ENCODE measurements at regions not wholly inside any gene's neighbourhood (a gene's known extent, or its start where the extent isn't known, plus 50 kb on each side); places are given as distances from the start of the nearest gene placed in this dataset.

- TF ChIP-seq CEBPZ (IDR thresholded peaks at IDR 0.05; ENCODE audit: low read depth, low read length) (no peak), FOXK2 (IDR thresholded peaks at IDR 0.05) (no peak), MEF2B (IDR thresholded peaks at IDR 0.05; ENCODE audit: partially characterized antibody, poor library complexity, severe bottlenecking) (no peak)
Observed at GRCh38 chr7:91579837-91580236, 300.7 kb downstream of the MTERF1 start (continued).

- H3K9ac ChIP-seq (ENCODE audit: control insufficient read depth, insufficient read depth, low read length) = no peak overlapping the region
- ChIA-PET SMC1A (ENCODE audit: uncharacterized antibody, unreplicated experiment) (no interaction called here), POLR2A (no interaction called here), CTCF (no interaction called here), RAD21 (ENCODE audit: unreplicated experiment) (no interaction called here)
- no peak overlapping the region for H2AFZ ChIP-seq (ENCODE audit: control insufficient read depth, low read depth, low read length)
- intact Hi-C loops (cut with micrococcal nuclease; ENCODE audit: unreplicated experiment) (no loop called here), in situ Hi-C loops (cut with MboI) (no loop called here)
- H3K79me2 ChIP-seq (ENCODE audit: control insufficient read depth, insufficient read depth, low read length) = no peaks in the 10 kb centered on the region
- no peaks in the 10 kb centered on the region for H3K27me3 ChIP-seq (replicated peaks in 1 of 2; ENCODE audit: control insufficient read depth in 2 of 2, insufficient read depth in 2 of 2, low read length in 1 of 2)
- ATAC-seq (no peak), DNase-seq (ENCODE audit: low read depth, low spot score) (no peak), FAIRE-seq (no peak)
- H3K36me3 ChIP-seq (ENCODE audit: control insufficient read depth in 2 of 2, insufficient read depth in 2 of 2, low read length in 1 of 2) = no peaks in the 10 kb centered on the region
- WGBS (ENCODE audit: insufficient coverage, insufficient replicate concordance, low lambda C conversion rate, missing lambda C conversion rate) = 76% methylated on average over 15 of the region's 15 CpGs
- no peaks in the 10 kb centered on the region for H3K4me1 ChIP-seq (ENCODE audit: control insufficient read depth, insufficient read depth, low read length)
- H3K27ac ChIP-seq (ENCODE audit: control insufficient read depth, insufficient read depth) = no peak overlapping the region
- no peaks in the 10 kb centered on the region for H3K9me3 ChIP-seq (replicated peaks; ENCODE audit: control insufficient read depth, insufficient read depth, low read length)
- BruUV-seq (replicated peaks) = no TSS peak
- no peaks in the 10 kb centered on the region for H4K20me1 ChIP-seq (ENCODE audit: control insufficient read depth, insufficient read depth)
- no peak overlapping the region for H3K4me2 ChIP-seq (ENCODE audit: control insufficient read depth, insufficient read depth)
- H3K4me3 ChIP-seq = no peak overlapping the region
- TF ChIP-seq ETV6 (conservative IDR thresholded peaks at IDR 0.05 in 1 of 2, IDR thresholded peaks at IDR 0.05 in 1 of 2; ENCODE audit: borderline replicate concordance in 1 of 2, low read depth in 1 of 2) (no peak), IRF3 (IDR thresholded peaks at IDR 0.05) (no peak), SPI1 (IDR thresholded peaks at IDR 0.05; ENCODE audit: borderline replicate concordance, insufficient read depth, low read depth, low read length) (no peak), KAT2A (conservative IDR thresholded peaks at IDR 0.05; ENCODE audit: control insufficient read depth, low read depth, low read length) (no peak), ATF2 (IDR thresholded peaks at IDR 0.05; ENCODE audit: low read length) (no peak), POLR2A (IDR thresholded peaks at IDR 0.05; ENCODE audit: low read depth, low read length) (no peak), SUZ12 (IDR thresholded peaks at IDR 0.05; ENCODE audit: unreplicated experiment) (no peak), ZBTB11 (CRISPR knock-in tag; IDR thresholded peaks at IDR 0.05) (no peak), EGR1 (IDR thresholded peaks at IDR 0.05; ENCODE audit: borderline replicate concordance in 1 of 2, low read depth in 2 of 2, low read length in 2 of 2) (no peak)
Observed at GRCh38 chr7:91582799-91583477, 297.6 kb downstream of the MTERF1 start.
